VCaP (cell line): ENCODE measurements at regions not wholly inside any gene's neighbourhood (a gene's known extent, or its start where the extent isn't known, plus 50 kb on each side); places are given as distances from the start of the nearest gene placed in this dataset.

Experiments
- H3K27ac ChIP-seq: fragments of 450-650 bp; 2 replicates; pipeline ENCODE4 v1.5.1; 2017
- CTCF ChIP-seq: fragments of 450-650 bp; conservative IDR thresholded peaks from 2 replicates; pipeline ENCODE4 v1.5.1; 2017; ENCODE audit warnings: mild to moderate bottlenecking, moderate library complexity

GRCh38 chr3:78495301-78495700, 1272.5 kb downstream of the ROBO1 start:
- TF ChIP-seq CTCF, result no peak
- H3K27ac ChIP-seq, result no peak overlapping the region; the same call in 1 of the 2 replicates

- peak overlapping the region; percentile 82 for H3K27ac ChIP-seq
- no peak for TF ChIP-seq CTCF
Observed at GRCh38 chr3:78496501-78496900, 1271.3 kb downstream of the ROBO1 start.

- peak overlapping the region; percentile 82 for H3K27ac ChIP-seq
- TF ChIP-seq CTCF, result no peak
Observed at GRCh38 chr3:78497021-78497420, 1270.8 kb downstream of the ROBO1 start.

- peak overlapping the region; percentile 82 for H3K27ac ChIP-seq
- 0 out of 2 replicates have a peak, but pooled peaks have one; percentile 27 for TF ChIP-seq CTCF
Observed at GRCh38 chr3:78497767-78498166, 1270.0 kb downstream of the ROBO1 start.

- no peak overlapping the region for H3K27ac ChIP-seq
- no peak for TF ChIP-seq CTCF
Observed at GRCh38 chr3:78506061-78506460, 1261.7 kb downstream of the ROBO1 start.

- TF ChIP-seq CTCF, result no peak
- no peak overlapping the region for H3K27ac ChIP-seq
Observed at GRCh38 chr3:78506581-78507195, 1261.1 kb downstream of the ROBO1 start.

GRCh38 chr3:78507196-78507984, 1260.4 kb downstream of the ROBO1 start:
- no peak for TF ChIP-seq CTCF
- H3K27ac ChIP-seq, result no peak overlapping the region
